DND-41 (cell line): ENCODE measurements at regions not wholly inside any gene's neighbourhood (a gene's known extent, or its start where the extent isn't known, plus 50 kb on each side); places are given as distances from the start of the nearest gene placed in this dataset.

Source experiments
- ATAC-seq: fragments of 200-7000 bp; cut with Tn5 transposase; 3 replicates; pipeline ENCODE4 v1.9.1; 2021; ENCODE audit warnings: low read depth; ENCODE audit not compliant: insufficient read depth
- DNase-seq: peaks from one replicate; pipeline ENCODE4 v3.0.0-alpha.2; 2020
- H2AFZ ChIP-seq: 2 replicates; pipeline ENCODE4 v1.6.0; 2012; ENCODE audit warnings: low read depth, low read length
- H3K27ac ChIP-seq: 2 replicates; pipeline ENCODE4 v1.5.1; 2012; ENCODE audit warnings: low read length, inconsistent platforms
- H3K27me3 ChIP-seq: fragments of 200-600 bp; sonication (generic); 2 replicates; pipeline ENCODE4 v1.6.0; 2012; ENCODE audit warnings: low read length, mild to moderate bottlenecking, inconsistent platforms; ENCODE audit not compliant: insufficient read depth, poor library complexity
- H3K36me3 ChIP-seq: 2 replicates; pipeline ENCODE4 v1.5.1; 2012; ENCODE audit warnings: low read length, inconsistent platforms; ENCODE audit not compliant: insufficient read depth
- H3K4me1 ChIP-seq: 2 replicates; pipeline ENCODE4 v1.5.1; 2012; ENCODE audit warnings: mild to moderate bottlenecking, low read length; ENCODE audit not compliant: insufficient read depth
- H3K4me2 ChIP-seq: 2 replicates; pipeline ENCODE4 v1.6.0; 2012; ENCODE audit warnings: mild to moderate bottlenecking, moderate library complexity, low read length, inconsistent platforms; ENCODE audit not compliant: insufficient read depth
- H3K4me3 ChIP-seq, 2 experiments: fragments of 200-600 bp in 1 of 2; shearing (Covaris generic) in 1 of 2; 2 replicates each; pipeline ENCODE4 v1.5.1; 2012 to 2016; ENCODE audit warnings: inconsistent platforms in 2 of 2, low read length in 2 of 2, mild to moderate bottlenecking in 2 of 2, low read depth in 1 of 2, moderate library complexity in 1 of 2
- H3K79me2 ChIP-seq: 2 replicates; pipeline ENCODE4 v1.6.0; 2012; ENCODE audit warnings: low read length, inconsistent platforms; ENCODE audit not compliant: insufficient read depth
- H3K9ac ChIP-seq: 2 replicates; pipeline ENCODE4 v1.6.0; 2012; ENCODE audit warnings: low read depth, mild to moderate bottlenecking, inconsistent platforms, low read length, moderate library complexity
- H3K9me3 ChIP-seq: 2 replicates; pipeline ENCODE4 v1.5.1; 2012; ENCODE audit warnings: low read length, moderate library complexity, mild to moderate bottlenecking, inconsistent platforms; ENCODE audit not compliant: insufficient read depth, severe bottlenecking
- H4K20me1 ChIP-seq: 2 replicates; pipeline ENCODE4 v1.6.0; 2012; ENCODE audit warnings: low read length; ENCODE audit not compliant: insufficient read depth
- EZH2 ChIP-seq: IDR thresholded peaks from 3 replicates; pipeline ENCODE4 v1.6.1; 2012; ENCODE audit warnings: borderline replicate concordance, low read depth, mild to moderate bottlenecking, moderate library complexity, low read length, inconsistent platforms; ENCODE audit not compliant: severe bottlenecking
- TF ChIP-seq, protein P1 (sequence below): IDR thresholded peaks from 2 replicates; pipeline ENCODE4 v1.5.1; 2012; ENCODE audit warnings: borderline replicate concordance, low read length, moderate library complexity, mild to moderate bottlenecking; ENCODE audit not compliant: poor library complexity, severe bottlenecking; ENCODE audit errors: extremely low read depth

GRCh38 chr10:8637640-8638039 is 583.2 kb downstream of the GATA3 start:
- Histone ChIP-seq H3K27me3 (no peaks in the 10 kb centered on the region), H3K27ac (no peak overlapping the region), H3K4me3 (no peak overlapping the region), H3K9me3 (peaks cover 5% of the 10 kb centered on the region), H3K9ac (no peak overlapping the region), H3K79me2 (no peaks in the 10 kb centered on the region), H2AFZ (no peak overlapping the region), H3K4me2 (no peak overlapping the region), H3K36me3 (no peaks in the 10 kb centered on the region), H3K4me1 (no peaks in the 10 kb centered on the region), H4K20me1 (no peaks in the 10 kb centered on the region)
- TF ChIP-seq, protein P1, sequence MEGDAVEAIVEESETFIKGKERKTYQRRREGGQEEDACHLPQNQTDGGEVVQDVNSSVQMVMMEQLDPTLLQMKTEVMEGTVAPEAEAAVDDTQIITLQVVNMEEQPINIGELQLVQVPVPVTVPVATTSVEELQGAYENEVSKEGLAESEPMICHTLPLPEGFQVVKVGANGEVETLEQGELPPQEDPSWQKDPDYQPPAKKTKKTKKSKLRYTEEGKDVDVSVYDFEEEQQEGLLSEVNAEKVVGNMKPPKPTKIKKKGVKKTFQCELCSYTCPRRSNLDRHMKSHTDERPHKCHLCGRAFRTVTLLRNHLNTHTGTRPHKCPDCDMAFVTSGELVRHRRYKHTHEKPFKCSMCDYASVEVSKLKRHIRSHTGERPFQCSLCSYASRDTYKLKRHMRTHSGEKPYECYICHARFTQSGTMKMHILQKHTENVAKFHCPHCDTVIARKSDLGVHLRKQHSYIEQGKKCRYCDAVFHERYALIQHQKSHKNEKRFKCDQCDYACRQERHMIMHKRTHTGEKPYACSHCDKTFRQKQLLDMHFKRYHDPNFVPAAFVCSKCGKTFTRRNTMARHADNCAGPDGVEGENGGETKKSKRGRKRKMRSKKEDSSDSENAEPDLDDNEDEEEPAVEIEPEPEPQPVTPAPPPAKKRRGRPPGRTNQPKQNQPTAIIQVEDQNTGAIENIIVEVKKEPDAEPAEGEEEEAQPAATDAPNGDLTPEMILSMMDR = no peak
- TF ChIP-seq EZH2 = no peak
- DNase-seq = no peak
- ATAC-seq = no peak

GRCh38 chr10:8638088-8638672 is 583.7 kb downstream of the GATA3 start:
- Histone ChIP-seq H3K4me2 (no peak overlapping the region), H3K9me3 (peaks cover 5% of the 10 kb centered on the region), H3K36me3 (no peaks in the 10 kb centered on the region), H3K4me1 (no peaks in the 10 kb centered on the region), H3K4me3 (no peak overlapping the region), H3K27me3 (no peaks in the 10 kb centered on the region), H4K20me1 (no peaks in the 10 kb centered on the region), H3K9ac (no peak overlapping the region), H2AFZ (no peak overlapping the region), H3K79me2 (no peaks in the 10 kb centered on the region), H3K27ac (no peak overlapping the region)
- no peak for ATAC-seq
- no peak for DNase-seq
- no peak for TF ChIP-seq EZH2
- TF ChIP-seq, protein P1 = no peak

- H3K4me1 ChIP-seq = no peaks in the 10 kb centered on the region
- H3K36me3 ChIP-seq = no peaks in the 10 kb centered on the region
- no peak overlapping the region for H3K9ac ChIP-seq
- no peaks in the 10 kb centered on the region for H3K79me2 ChIP-seq
- no peaks in the 10 kb centered on the region for H3K27me3 ChIP-seq
- no peak overlapping the region for H3K4me2 ChIP-seq
- no peak overlapping the region for H2AFZ ChIP-seq
- H4K20me1 ChIP-seq = no peaks in the 10 kb centered on the region
- TF ChIP-seq, protein P1 = no peak
- no peak for TF ChIP-seq EZH2
- no peak for ATAC-seq
- peaks cover 5% of the 10 kb centered on the region for H3K9me3 ChIP-seq
- no peak for DNase-seq
- H3K27ac ChIP-seq = no peak overlapping the region
- no peak overlapping the region for H3K4me3 ChIP-seq
Measured at GRCh38 chr10:8639486-8640185, 585.1 kb downstream of the GATA3 start.
